ENCODE measurements at regions not wholly inside any gene's neighbourhood (a gene's known extent, or its start where the extent isn't known, plus 50 kb on each side); places are given as distances from the start of the nearest gene placed in this dataset.
A peak's percentile ranks its signal among the peaks of the same experiment; 100 is the strongest.

GRCh38 chr22:46073683-46074504 is 76.4 kb upstream of the PPARA start:
- Mint-ChIP-seq H3K27ac (no peak overlapping the region), H3K9me3 (no peaks in the 10 kb centered on the region), H3K4me3 (no peak overlapping the region), H3K36me3 (no peaks in the 10 kb centered on the region), H3K27me3 (ENCODE audit: low read depth) (peaks cover 47% of the 10 kb centered on the region), H3K4me1 (peaks cover 47% of the 10 kb centered on the region)
- ChIA-PET POLR2A (no interaction called here), CTCF (interaction anchor here (0.8 to 3.3 kb wide), 6 partner anchors 12 to 79 kb away, joined by 3 to 25 read pairs (median 6); no protein-coding TSS in a partner anchor)
- TF ChIP-seq SP1 (CRISPR knock-in tag; conservative IDR thresholded peaks at IDR 0.05), result no peak
- TF ChIP-seq ZNF138 (CRISPR knock-in tag; conservative IDR thresholded peaks at IDR 0.05), result no peak
- no peak for TF ChIP-seq ESRRA (CRISPR knock-in tag; IDR thresholded peaks at IDR 0.05; ENCODE audit: borderline replicate concordance)
- TF ChIP-seq, protein P1, sequence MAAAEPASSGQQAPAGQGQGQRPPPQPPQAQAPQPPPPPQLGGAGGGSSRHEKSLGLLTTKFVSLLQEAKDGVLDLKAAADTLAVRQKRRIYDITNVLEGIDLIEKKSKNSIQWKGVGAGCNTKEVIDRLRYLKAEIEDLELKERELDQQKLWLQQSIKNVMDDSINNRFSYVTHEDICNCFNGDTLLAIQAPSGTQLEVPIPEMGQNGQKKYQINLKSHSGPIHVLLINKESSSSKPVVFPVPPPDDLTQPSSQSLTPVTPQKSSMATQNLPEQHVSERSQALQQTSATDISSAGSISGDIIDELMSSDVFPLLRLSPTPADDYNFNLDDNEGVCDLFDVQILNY (CRISPR knock-in tag; IDR thresholded peaks at IDR 0.05), result no peak
- no peak for TF ChIP-seq ZSCAN18 (CRISPR knock-in tag; IDR thresholded peaks at IDR 0.05)
- TF ChIP-seq CREM (CRISPR knock-in tag; IDR thresholded peaks at IDR 0.05), result no peak
- no peak for TF ChIP-seq JUN (CRISPR knock-in tag; IDR thresholded peaks at IDR 0.05)
- ATAC-seq, result no peak
- DNase-seq (ENCODE audit: low spot score), result peak; percentile 8

- Mint-ChIP-seq H3K4me1 (peaks cover 41% of the 10 kb centered on the region), H3K4me3 (no peak overlapping the region), H3K27ac (no peak overlapping the region), H3K27me3 (ENCODE audit: low read depth) (peaks cover 36% of the 10 kb centered on the region), H3K9me3 (no peaks in the 10 kb centered on the region), H3K36me3 (no peaks in the 10 kb centered on the region)
- ATAC-seq (no peak), DNase-seq (ENCODE audit: low spot score) (no peak)
- CTCF ChIA-PET, result interaction anchor here (2.1 to 3.3 kb wide), 2 partner anchors 42 to 80 kb away, joined by 10 to 12 read pairs; no protein-coding TSS in a partner anchor
- TF ChIP-seq CREB1 (CRISPR knock-in tag; IDR thresholded peaks at IDR 0.05), result no peak
- TF ChIP-seq GRHL2 (CRISPR knock-in tag; IDR thresholded peaks at IDR 0.05; ENCODE audit: insufficient replicate concordance, severe bottlenecking), result no peak
- no peak for TF ChIP-seq SMAD4 (CRISPR knock-in tag; IDR thresholded peaks at IDR 0.05)
- TF ChIP-seq CREM (CRISPR knock-in tag; IDR thresholded peaks at IDR 0.05), result no peak
- TF ChIP-seq MXD4 (CRISPR knock-in tag; IDR thresholded peaks at IDR 0.05; ENCODE audit: borderline replicate concordance), result no peak
- POLR2A ChIA-PET, result no interaction called here
These were observed 75.4 kb upstream of the PPARA start for GRCh38 chr22:46074771-46075551.

- peaks cover 41% of the 10 kb centered on the region for H3K4me1 Mint-ChIP-seq
- CTCF ChIA-PET, result interaction anchor here (1.0 to 3.8 kb wide), 3 partner anchors 41 to 82 kb away, joined by 4 to 27 read pairs (median 15); no protein-coding TSS in a partner anchor
- no peak for ATAC-seq
These were observed 74.4 kb upstream of the PPARA start for GRCh38 chr22:46075764-46076531.

More at GRCh38 chr22:46075764-46076531, 74.4 kb upstream of the PPARA start:
- H3K4me3 Mint-ChIP-seq, result no peak overlapping the region
- POLR2A ChIA-PET, result no interaction called here
- H3K27me3 Mint-ChIP-seq (ENCODE audit: low read depth), result peaks cover 31% of the 10 kb centered on the region
- H3K27ac Mint-ChIP-seq, result no peak overlapping the region; the same call in 1 of the 2 replicates
- H3K36me3 Mint-ChIP-seq, result no peaks in the 10 kb centered on the region
- TF ChIP-seq, protein P1 (CRISPR knock-in tag; IDR thresholded peaks at IDR 0.05), result no peak
- TF ChIP-seq TEAD4 (CRISPR knock-in tag; IDR thresholded peaks at IDR 0.05) (no peak), ZNF317 (CRISPR knock-in tag; IDR thresholded peaks at IDR 0.05; ENCODE audit: borderline replicate concordance, low read depth) (no peak), NR2C2 (CRISPR knock-in tag; IDR thresholded peaks at IDR 0.05) (no peak), ZNF121 (CRISPR knock-in tag; IDR thresholded peaks at IDR 0.05) (no peak), FOXP4 (CRISPR knock-in tag; IDR thresholded peaks at IDR 0.05) (no peak)
- no peak for DNase-seq (ENCODE audit: low spot score)
- H3K9me3 Mint-ChIP-seq, result no peaks in the 10 kb centered on the region
